HCT116 (cell line): ENCODE measurements at regions not wholly inside any gene's neighbourhood (a gene's known extent, or its start where the extent isn't known, plus 50 kb on each side); places are given as distances from the start of the nearest gene placed in this dataset.

Source experiments
- ATAC-seq: fragments of 200-7000 bp; cut with Tn5 transposase; 2 replicates; pipeline ENCODE4 v1.9.1; 2020; ENCODE audit warnings: mild to moderate bottlenecking, moderate library complexity
- BruUV-seq: library from RNA; stranded (reverse); fragments of 400-500 nt; replicated peaks from 2 replicates; lab custom pipeline; 2021; lab: Mats Ljungman, UMichigan
- CTCF ChIA-PET: fragments of 300-600 bp; sonication (Branson Sonifier 250); formaldehyde crosslinking; loops from one replicate; lab custom pipeline; 2021; ENCODE audit warnings: antibody characterized with exemption; lab: Charles Lee
- POLR2A ChIA-PET: fragments of 300-600, 350-600 bp; sonication (Branson Sonifier 250); formaldehyde crosslinking; loops from one replicate; lab custom pipeline; 2021; ENCODE audit warnings: antibody characterized with exemption; lab: Charles Lee
- RAD21 ChIA-PET, 2 experiments: fragments of 300-600 bp; sonication (Branson Sonifier 250); formaldehyde crosslinking; loops; one replicate each; lab custom pipeline; 2023; ENCODE audit warnings: low total read pairs in 2 of 2; ENCODE audit not compliant: uncharacterized antibody in 2 of 2, unreplicated experiment in 2 of 2, low non-redundant PET in 1 of 2; lab: Charles Lee
- DNase-seq: peaks from one replicate; pipeline ENCODE4 v3.0.0-alpha.2; 2010; ENCODE audit warnings: low read depth, low spot score
- H2AFZ ChIP-seq: fragments of 200-600 bp; shearing (Covaris generic), sonication (generic); 2 replicates; pipeline ENCODE4 v1.6.1; 2017; ENCODE audit warnings: low read depth, mixed run types, mixed read lengths, antibody characterized with exemption, low read length; ENCODE audit not compliant: poor library complexity, severe bottlenecking
- H3K27ac ChIP-seq: 2 replicates; pipeline ENCODE4 v1.5.1; 2012; ENCODE audit warnings: low read depth, low read length
- H3K27me3 ChIP-seq: fragments of 200-600 bp; sonication (generic); 2 replicates; pipeline ENCODE4 v1.6.1; 2016; ENCODE audit warnings: mixed run types, low read length, mixed read lengths; ENCODE audit not compliant: insufficient read depth
- H3K36me3 ChIP-seq, 2 experiments: fragments of 200-500 bp in 1 of 2; fragments of 200-600 bp in 1 of 2; sonication (Bioruptor generic) in 1 of 2; sonication (generic) in 1 of 2; 2 replicates each; pipeline versions ENCODE4 v1.5.1 to v1.6.1; 2014 to 2016; ENCODE audit warnings: low read length in 2 of 2, inconsistent platforms in 1 of 2, mixed read lengths in 1 of 2, mixed run types in 1 of 2; ENCODE audit not compliant: insufficient read depth in 2 of 2, control insufficient read depth in 1 of 2
- H3K4me1 ChIP-seq, 2 experiments: fragments of 200-600 bp in 1 of 2; sonication (generic) in 1 of 2; 2 replicates each; pipeline versions ENCODE4 v1.5.1 to v1.6.1; 2012 to 2017; ENCODE audit warnings: low read length in 2 of 2, inconsistent platforms in 1 of 2, mild to moderate bottlenecking in 1 of 2, mixed read lengths in 1 of 2, mixed run types in 1 of 2, moderate library complexity in 1 of 2; ENCODE audit not compliant: insufficient read depth in 2 of 2, control insufficient read depth in 1 of 2
- H3K4me2 ChIP-seq: fragments of 200-600 bp; sonication (generic); 2 replicates; pipeline ENCODE4 v1.6.1; 2017; ENCODE audit warnings: mixed run types, low read length, mixed read lengths
- H3K4me3 ChIP-seq, 2 experiments: fragments of 200-600 bp in 1 of 2; sonication (generic) in 1 of 2; replicated peaks in 1 of 2; 2 replicates each; pipeline ENCODE4 v1.5.1; 2011 to 2016; ENCODE audit warnings: low read length in 2 of 2, control low read depth in 1 of 2, low read depth in 1 of 2, mild to moderate bottlenecking in 1 of 2, mixed read lengths in 1 of 2, mixed run types in 1 of 2
- H3K79me2 ChIP-seq: fragments of 200-600 bp; sonication (generic); 2 replicates; pipeline ENCODE4 v1.6.1; 2017; ENCODE audit warnings: mild to moderate bottlenecking, mixed run types, low read length, moderate library complexity, mixed read lengths; ENCODE audit not compliant: insufficient read depth
- H3K9ac ChIP-seq: fragments of 200-600 bp; sonication (generic); 2 replicates; pipeline ENCODE4 v1.6.1; 2016; ENCODE audit warnings: low read length, mixed read lengths
- H3K9me2 ChIP-seq: fragments of 200-600 bp; sonication (generic), shearing (Covaris generic); 2 replicates; pipeline ENCODE4 v1.6.1; 2017; ENCODE audit warnings: mixed run types, mild to moderate bottlenecking, moderate library complexity; ENCODE audit not compliant: insufficient read depth
- H3K9me3 ChIP-seq, 2 experiments: fragments of 200-500 bp in 1 of 2; fragments of 200-600 bp in 1 of 2; sonication (Bioruptor generic) in 1 of 2; sonication (generic) in 1 of 2; 2 replicates each; pipeline ENCODE4 v1.6.1; 2014 to 2017; ENCODE audit warnings: low read length in 2 of 2, mixed read lengths in 2 of 2, inconsistent platforms in 1 of 2, low read depth in 1 of 2, mild to moderate bottlenecking in 1 of 2, mixed run types in 1 of 2, moderate library complexity in 1 of 2; ENCODE audit not compliant: control insufficient read depth in 1 of 2, insufficient read depth in 1 of 2
- H4K20me1 ChIP-seq: fragments of 200-600 bp; sonication (generic), shearing (Covaris generic); 2 replicates; pipeline ENCODE4 v1.6.1; 2017; ENCODE audit warnings: mixed run types, mild to moderate bottlenecking, moderate library complexity; ENCODE audit not compliant: insufficient read depth
- CBX3 ChIP-seq: IDR thresholded peaks from 2 replicates; pipeline ENCODE4 v1.6.1; 2012; ENCODE audit warnings: low read depth
- CEBPB ChIP-seq: IDR thresholded peaks from 2 replicates; pipeline ENCODE4 v1.6.1; 2012; ENCODE audit warnings: low read depth
- CTCF ChIP-seq, 3 experiments: fragments of 200-600 bp in 1 of 3; sonication (generic) in 1 of 3; IDR thresholded peaks in 2 of 3; conservative IDR thresholded peaks in 1 of 3; 2 replicates each; pipeline ENCODE4 v1.5.1; 2012 to 2017; ENCODE audit warnings: low read depth in 2 of 3, low read length in 2 of 3, antibody characterized with exemption in 1 of 3, borderline replicate concordance in 1 of 3, control low read depth in 1 of 3, mild to moderate bottlenecking in 1 of 3, mixed read lengths in 1 of 3, mixed run types in 1 of 3, moderate library complexity in 1 of 3; ENCODE audit not compliant: insufficient read depth in 1 of 3
- EGR1 ChIP-seq: IDR thresholded peaks from 2 replicates; pipeline ENCODE4 v1.6.1; 2012; ENCODE audit warnings: low read depth
- ELF1 ChIP-seq: IDR thresholded peaks from 2 replicates; pipeline ENCODE4 v1.6.1; 2012; ENCODE audit warnings: low read depth, borderline replicate concordance
- EZH2 ChIP-seq: fragments of 200-600 bp; sonication (generic); IDR thresholded peaks from 2 replicates; pipeline ENCODE4 v1.6.1; 2017; ENCODE audit warnings: antibody characterized with exemption, mixed run types
- EZH2phosphoT487 ChIP-seq: fragments of 200-600 bp; IDR thresholded peaks from 2 replicates; pipeline ENCODE4 v1.6.1; 2018; ENCODE audit warnings: antibody characterized with exemption, borderline replicate concordance
- JUND ChIP-seq: IDR thresholded peaks from 2 replicates; pipeline ENCODE4 v1.6.1; 2012
- MAX ChIP-seq: IDR thresholded peaks from 2 replicates; pipeline ENCODE4 v1.6.1; 2012
- POLR2A ChIP-seq: IDR thresholded peaks from 2 replicates; pipeline ENCODE4 v1.7.0; 2011; ENCODE audit warnings: borderline replicate concordance; ENCODE audit not compliant: insufficient read depth, insufficient read length; ENCODE audit errors: extremely low read depth
- POLR2AphosphoS5 ChIP-seq: IDR thresholded peaks from 2 replicates; pipeline ENCODE4 v1.6.1; 2011; ENCODE audit warnings: mild to moderate bottlenecking, low read depth, low read length, moderate library complexity
- RAD21 ChIP-seq: IDR thresholded peaks from 2 replicates; pipeline ENCODE4 v1.6.1; 2012; ENCODE audit warnings: low read depth, mild to moderate bottlenecking
- REST ChIP-seq: IDR thresholded peaks from 2 replicates; pipeline ENCODE4 v1.6.1; 2012; ENCODE audit warnings: low read depth
- SIN3A ChIP-seq: IDR thresholded peaks from 2 replicates; pipeline ENCODE4 v1.6.1; 2012; ENCODE audit warnings: low read depth
- SP1 ChIP-seq: IDR thresholded peaks from 2 replicates; pipeline ENCODE4 v1.6.1; 2012; ENCODE audit warnings: low read depth
- SRF ChIP-seq: IDR thresholded peaks from 2 replicates; pipeline ENCODE4 v1.6.1; 2012; ENCODE audit warnings: low read depth
- TCF7L2 ChIP-seq: IDR thresholded peaks from 2 replicates; pipeline ENCODE4 v1.7.0; 2011; ENCODE audit warnings: borderline replicate concordance, inconsistent platforms; ENCODE audit not compliant: insufficient read depth, insufficient read length; ENCODE audit errors: extremely low read depth
- ZBTB33 ChIP-seq: IDR thresholded peaks from 2 replicates; pipeline ENCODE4 v1.6.1; 2011; ENCODE audit warnings: mild to moderate bottlenecking, low read length, moderate library complexity; ENCODE audit not compliant: insufficient replicate concordance; ENCODE audit errors: extremely low read depth
- ZFX ChIP-seq: fragments of 450-650 bp; IDR thresholded peaks from 2 replicates; pipeline ENCODE4 v1.6.1; 2017
- ZNF274 ChIP-seq: fragments of 200-500 bp; sonication (Bioruptor generic); IDR thresholded peaks from 2 replicates; pipeline ENCODE4 v1.6.1; 2014; ENCODE audit warnings: mild to moderate bottlenecking, low read depth, low read length, inconsistent platforms
- intact Hi-C: fragments of 100-400 bp; cut with micrococcal nuclease; formaldehyde crosslinking; loops from 2 replicates; pipeline ENCODE4 v1.10.0; 2022

- no peak for TF ChIP-seq SIN3A
- TF ChIP-seq CEBPB, result no peak
- TF ChIP-seq TCF7L2, result no peak
- TF ChIP-seq ZBTB33, result no peak
- TF ChIP-seq RAD21, result no peak
- TF ChIP-seq POLR2AphosphoS5, result no peak
- no peak for TF ChIP-seq JUND
- no peak for TF ChIP-seq SP1
- no peak for TF ChIP-seq MAX
- no peak for TF ChIP-seq POLR2A
- TF ChIP-seq ELF1, result no peak
- no peak for TF ChIP-seq SRF
- TF ChIP-seq CTCF (IDR thresholded peaks at IDR 0.05 in 2 of 3, conservative IDR thresholded peaks at IDR 0.05 in 1 of 3; ENCODE audit: borderline replicate concordance in 1 of 3, insufficient read depth in 1 of 3, low read depth in 2 of 3, low read length in 2 of 3), result no peak
- no peak for TF ChIP-seq ZFX
- no peak for TF ChIP-seq CBX3
- no peak for TF ChIP-seq ZNF274
- no peak for TF ChIP-seq REST
- TF ChIP-seq EGR1, result no peak
- no peak for TF ChIP-seq EZH2phosphoT487
- TF ChIP-seq EZH2, result no peak
- H2AFZ ChIP-seq, result no peak overlapping the region
- no peaks in the 10 kb centered on the region for H3K36me3 ChIP-seq
- BruUV-seq, result no TSS peak
- RAD21 ChIA-PET, result no interaction called here
- no peaks in the 10 kb centered on the region for H4K20me1 ChIP-seq
- H3K27me3 ChIP-seq, result no peaks in the 10 kb centered on the region
- no peaks in the 10 kb centered on the region for H3K4me1 ChIP-seq
- DNase-seq, result no peak
- no peak for ATAC-seq
- no peak overlapping the region for H3K9ac ChIP-seq
- CTCF ChIA-PET, result no interaction called here
- H3K9me3 ChIP-seq, result no peaks in the 10 kb centered on the region
- H3K4me3 ChIP-seq, result no peak overlapping the region
- no peaks in the 10 kb centered on the region for H3K9me2 ChIP-seq
- no peaks in the 10 kb centered on the region for H3K79me2 ChIP-seq
- POLR2A ChIA-PET, result no interaction called here
- H3K27ac ChIP-seq, result no peak overlapping the region
- intact Hi-C loops, result no loop called here
- no peak overlapping the region for H3K4me2 ChIP-seq
These were observed 404.7 kb downstream of the LMO4 start for GRCh38 chr1:87733386-87733785.
